Inferior parietal cortex (tissue), 1 donor: ENCODE measurements at regions not wholly inside any gene's neighbourhood (a gene's known extent, or its start where the extent isn't known, plus 50 kb on each side); places are given as distances from the start of the nearest gene placed in this dataset.
A peak's percentile ranks its signal among the peaks of the same experiment; 100 is the strongest.

ENCODE experiments used
- DNase-seq: peaks from one replicate; pipeline ENCODE4 v3.0.0-alpha.2; 2016; ENCODE audit errors: extremely low spot score

DNA sequence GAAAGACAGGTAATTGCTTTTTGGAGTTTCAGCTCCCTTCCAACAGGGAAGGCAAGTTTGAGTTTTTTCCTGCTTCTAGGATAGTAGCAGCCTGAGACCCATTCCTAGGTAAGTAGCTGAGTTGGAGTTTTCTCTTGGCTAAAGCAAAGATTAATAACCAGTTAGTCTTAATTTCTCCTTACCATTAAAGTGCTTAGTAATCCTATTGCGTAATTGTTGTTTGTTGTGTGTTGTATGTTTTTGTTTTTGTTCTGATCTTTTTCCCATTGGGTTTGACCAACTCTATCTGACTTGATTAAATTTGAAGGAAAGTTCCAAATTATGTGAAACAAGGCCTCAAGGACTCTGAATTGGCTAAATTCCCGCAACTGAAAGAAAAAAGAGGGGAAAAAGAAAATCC lies 83.5 kb downstream of the TBX22 start:
- DNase-seq: no peak

DNA sequence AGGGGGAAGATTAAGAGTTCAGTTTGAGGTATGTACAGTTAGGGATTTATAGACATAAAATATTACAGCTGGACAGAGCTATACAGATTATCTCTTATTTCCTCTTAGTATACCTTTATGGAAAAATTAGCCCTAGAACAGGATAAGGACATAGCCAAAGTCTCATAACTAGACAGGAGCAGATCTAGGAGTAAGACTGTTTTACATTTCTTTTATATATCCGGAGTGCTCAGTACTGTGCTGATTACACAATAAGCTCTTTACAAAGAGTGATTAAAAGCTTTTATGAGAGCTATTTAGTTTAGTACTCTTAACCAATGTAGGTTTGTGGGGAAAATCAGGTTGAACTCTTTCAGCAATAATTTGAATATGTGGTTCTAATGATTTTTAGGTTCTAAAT lies 105.8 kb downstream of the TBX22 start:
- DNase-seq: no peak

GRCh38 chrX:80138938-80139337 lies 124.4 kb downstream of the TBX22 start:
- no peak for DNase-seq

DNA sequence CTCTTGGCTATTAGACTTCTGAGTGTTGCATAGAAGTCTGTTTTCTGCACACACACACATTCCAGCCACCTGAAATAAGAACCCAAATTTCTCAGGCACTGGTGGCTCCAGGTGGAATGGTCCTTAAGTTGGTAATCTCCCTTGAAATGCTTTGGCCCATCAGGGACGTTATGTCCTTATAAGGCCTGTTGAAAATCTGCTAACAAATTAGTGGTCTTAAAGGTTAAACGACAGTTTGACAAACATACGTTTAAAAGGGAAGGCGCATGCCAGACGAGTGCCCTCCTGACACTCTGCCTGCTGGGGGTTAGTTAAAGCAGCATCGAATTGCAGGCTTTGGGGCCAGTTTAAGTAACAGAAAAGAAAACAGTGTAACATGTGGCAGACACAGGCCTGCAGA lies 125.0 kb downstream of the TBX22 start:
- no peak for DNase-seq

GRCh38 chrX:80170581-80170980 lies 156.0 kb downstream of the TBX22 start:
- no peak for DNase-seq

- DNase-seq: no peak
Observed at GRCh38 chrX:80173261-80173660, 158.7 kb downstream of the TBX22 start.

GRCh38 chrX:80174925-80175574 lies 160.5 kb downstream of the TBX22 start:
- no peak for DNase-seq

DNA sequence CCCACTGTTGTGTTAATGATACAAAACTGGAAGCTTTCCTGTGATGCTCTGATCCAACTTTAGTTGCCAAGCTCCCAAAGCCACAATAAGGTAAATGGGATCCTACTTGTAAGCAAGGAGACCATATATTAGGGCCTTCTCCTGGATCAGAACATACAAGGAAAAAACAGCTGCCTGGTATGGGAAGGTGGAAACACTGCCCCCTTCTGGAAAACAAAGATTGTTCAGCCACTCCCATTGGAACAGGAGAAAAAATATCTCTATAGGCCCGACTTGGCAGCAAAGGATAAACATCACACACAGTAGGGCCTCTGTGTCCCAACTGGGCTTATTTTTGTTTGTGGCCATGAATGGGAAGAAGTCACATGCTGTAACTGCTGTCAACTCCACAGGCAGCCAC lies 166.5 kb downstream of the TBX22 start:
- DNase-seq: no peak

DNA sequence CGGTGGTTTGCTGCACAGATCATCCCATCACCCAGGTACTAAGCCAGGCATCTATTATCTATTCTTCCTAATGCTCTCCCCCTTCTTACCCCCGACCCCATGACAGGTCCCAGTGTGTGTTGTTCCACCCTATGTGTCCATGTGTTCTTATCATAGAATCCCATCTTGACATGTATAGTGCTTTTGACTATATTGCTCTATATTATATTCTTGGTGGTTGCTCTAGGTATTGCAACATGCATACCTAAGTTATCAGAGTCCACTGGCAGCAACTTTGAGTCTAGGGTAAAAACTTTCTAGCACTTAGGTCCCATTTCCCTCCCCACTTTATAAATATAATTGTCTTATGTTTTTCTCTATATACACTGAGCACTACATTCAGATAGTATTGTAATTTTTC lies 170.3 kb downstream of the TBX22 start:
- no peak for DNase-seq

DNA sequence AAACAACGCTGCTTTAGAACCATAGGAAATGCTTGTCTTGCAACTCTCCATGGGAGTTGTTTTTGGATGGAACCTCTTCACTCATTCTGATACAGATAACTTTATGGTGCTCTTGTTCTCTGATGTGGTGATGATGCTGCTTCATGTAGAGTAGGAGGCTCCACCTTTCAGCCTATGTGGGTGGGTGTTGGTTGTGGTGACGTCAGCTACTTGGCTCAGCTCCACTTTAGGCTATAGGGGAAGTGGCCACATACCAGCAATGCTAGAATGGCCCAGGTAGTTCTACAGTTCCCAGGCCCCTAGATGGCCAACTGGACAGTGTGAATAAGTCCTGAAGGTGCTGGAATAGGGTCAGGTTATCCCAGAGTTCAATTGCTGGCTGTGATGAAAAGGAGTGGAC lies 192.1 kb downstream of the TBX22 start:
- no peak for DNase-seq

GRCh38 chrX:80207327-80207726 lies 192.8 kb downstream of the TBX22 start:
- no peak for DNase-seq

DNA sequence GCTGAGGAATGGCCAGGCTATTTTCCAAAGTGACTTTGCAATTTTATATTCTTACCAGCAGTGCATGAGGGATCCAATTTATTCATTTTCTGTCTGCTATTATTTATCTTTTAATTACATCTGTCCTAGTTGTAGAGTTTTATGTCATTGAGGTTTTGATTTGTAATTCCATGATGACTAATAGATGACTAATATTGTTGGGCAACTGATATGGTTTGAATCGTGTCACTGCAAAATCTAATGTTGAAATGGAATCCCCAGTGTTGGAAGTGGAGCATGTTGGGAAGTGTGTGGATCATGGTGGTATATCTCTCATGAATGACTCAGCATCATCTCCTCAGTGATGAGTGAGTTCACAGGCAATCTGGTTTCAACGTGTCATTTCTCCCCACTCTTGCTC lies 201.5 kb downstream of the TBX22 start:
- no peak for DNase-seq

DNA sequence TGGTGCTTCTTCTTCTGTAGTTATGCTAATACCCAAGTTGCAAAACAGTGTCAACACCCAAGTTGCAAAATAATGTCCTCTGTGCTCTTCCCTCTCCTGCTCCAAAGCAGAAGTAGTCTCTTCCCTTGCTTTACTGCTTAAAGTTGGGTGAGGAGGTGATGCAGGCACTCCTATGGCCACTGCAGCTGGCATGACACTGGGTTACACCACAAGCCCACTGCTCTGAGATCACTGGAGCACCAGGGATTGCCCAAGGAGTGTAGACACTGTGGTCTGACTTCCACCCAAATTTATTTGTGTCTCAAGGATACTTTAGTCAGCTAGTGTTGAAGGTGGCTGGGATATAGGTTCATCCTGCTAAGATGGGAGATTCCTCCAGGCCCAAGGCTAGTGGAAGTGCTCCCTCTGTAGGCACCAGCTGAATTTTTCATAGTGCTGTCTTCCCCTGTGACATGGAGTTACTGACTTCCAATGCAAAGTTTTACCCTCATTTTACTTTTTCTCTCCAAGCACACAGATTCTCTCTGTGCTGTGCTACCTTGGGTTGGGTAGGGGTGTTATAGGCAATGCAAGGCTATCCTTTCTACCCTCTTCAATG lies 196.2 kb upstream of the TENT5D start:
- no peak for DNase-seq

GRCh38 chrX:80229626-80230025 lies 190.6 kb upstream of the TENT5D start:
- DNase-seq: no peak

DNA sequence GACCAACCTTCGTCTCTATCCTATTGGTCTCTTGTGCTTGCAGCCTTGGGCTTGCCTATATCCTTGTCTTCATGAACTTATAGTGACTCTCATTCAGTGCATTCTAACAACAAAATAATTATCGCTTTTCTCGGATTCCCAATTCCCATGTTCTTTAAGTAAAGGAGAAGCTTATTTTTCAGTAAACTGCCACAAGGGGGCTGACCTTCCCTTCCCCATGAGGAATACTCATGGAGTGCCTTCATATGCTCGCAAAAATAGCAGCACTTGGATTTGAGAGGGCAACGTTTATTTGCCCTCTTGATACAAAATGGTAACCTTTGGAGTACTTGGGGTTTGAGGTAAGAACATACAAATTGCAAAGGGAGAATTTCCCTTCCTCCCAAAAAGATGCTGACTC lies 183.2 kb upstream of the TENT5D start:
- no peak for DNase-seq

DNA sequence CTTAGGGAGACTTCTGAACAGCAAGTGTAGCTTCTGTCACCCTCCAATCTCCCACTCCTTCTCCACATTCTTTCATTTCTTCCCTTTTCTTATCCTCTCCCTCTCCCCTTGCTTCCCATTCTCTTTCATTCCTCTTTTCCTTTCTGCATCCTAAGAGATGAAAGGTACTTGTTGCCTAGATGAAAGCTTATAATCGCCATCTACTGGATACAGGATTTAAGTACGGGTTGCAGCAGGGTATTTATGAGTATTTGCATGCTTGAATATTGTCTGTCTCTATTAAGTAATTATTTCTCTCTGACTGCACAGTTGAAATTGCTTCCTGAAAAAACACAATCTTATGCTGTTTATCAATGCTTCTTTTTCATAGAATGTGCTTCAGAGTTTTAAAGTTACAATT lies 174.0 kb upstream of the TENT5D start:
- no peak for DNase-seq

GRCh38 chrX:80266287-80266686 lies 154.0 kb upstream of the TENT5D start:
- DNase-seq: no peak

GRCh38 chrX:80266979-80267378 lies 153.3 kb upstream of the TENT5D start:
- DNase-seq: no peak

DNA sequence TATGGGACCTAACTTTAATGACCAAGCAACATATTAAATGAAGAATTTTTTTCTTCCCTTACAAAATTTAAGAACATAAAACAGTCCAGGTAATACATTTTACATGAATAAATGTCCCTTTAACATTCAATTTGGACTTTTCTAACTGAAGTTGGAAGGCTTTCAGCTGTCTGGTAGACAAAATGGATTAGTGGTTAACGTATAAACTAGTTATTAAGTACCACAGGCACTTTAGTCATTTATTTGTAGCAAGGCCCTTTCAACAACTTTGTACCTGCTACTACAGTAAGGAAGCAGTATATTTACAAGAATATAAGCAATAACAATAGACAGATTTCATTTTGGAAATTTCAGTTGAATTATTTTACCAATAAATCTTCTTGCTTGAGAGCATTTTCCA lies 152.5 kb upstream of the TENT5D start:
- no peak for DNase-seq

DNA sequence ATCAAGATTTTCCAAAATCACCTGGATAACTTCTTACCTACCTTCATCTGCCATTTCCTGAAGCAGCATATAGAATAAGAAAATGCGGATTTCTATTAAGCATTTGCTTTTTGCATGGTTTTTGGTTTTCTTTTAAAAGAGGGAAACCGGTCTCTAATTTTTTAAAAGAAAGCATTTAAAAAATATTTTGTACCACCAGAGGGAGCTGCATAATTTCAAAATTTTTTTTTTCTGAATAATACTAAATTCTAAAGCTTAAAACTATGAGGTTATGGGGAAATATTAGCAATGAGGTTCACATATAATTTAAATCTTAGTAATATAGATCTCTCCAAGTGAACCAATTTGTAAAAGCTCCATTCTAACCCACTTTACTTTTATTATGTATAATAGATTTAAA lies 137.7 kb upstream of the TENT5D start:
- peak; percentile 5 for DNase-seq

GRCh38 chrX:80285131-80285773 lies 135.0 kb upstream of the TENT5D start:
- no peak for DNase-seq

DNA sequence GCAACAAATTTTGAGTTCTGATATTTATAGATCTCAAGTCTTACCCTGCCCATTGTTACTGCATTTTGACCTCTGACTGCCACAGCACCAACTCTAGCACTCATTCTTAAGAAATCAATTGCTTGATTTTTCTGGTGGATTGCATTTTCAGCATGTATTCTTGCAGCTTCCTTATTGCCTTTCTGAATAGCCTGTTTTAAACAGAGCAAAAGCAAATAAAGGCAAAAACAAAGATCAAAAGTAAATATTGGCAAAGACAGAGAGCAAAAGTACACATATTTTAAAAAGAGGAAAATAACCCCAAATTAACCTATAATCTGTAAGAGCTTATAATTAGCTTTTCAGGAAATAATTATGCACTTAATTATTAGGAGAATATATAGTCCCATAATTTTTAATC lies 129.4 kb upstream of the TENT5D start:
- DNase-seq: no peak

DNA sequence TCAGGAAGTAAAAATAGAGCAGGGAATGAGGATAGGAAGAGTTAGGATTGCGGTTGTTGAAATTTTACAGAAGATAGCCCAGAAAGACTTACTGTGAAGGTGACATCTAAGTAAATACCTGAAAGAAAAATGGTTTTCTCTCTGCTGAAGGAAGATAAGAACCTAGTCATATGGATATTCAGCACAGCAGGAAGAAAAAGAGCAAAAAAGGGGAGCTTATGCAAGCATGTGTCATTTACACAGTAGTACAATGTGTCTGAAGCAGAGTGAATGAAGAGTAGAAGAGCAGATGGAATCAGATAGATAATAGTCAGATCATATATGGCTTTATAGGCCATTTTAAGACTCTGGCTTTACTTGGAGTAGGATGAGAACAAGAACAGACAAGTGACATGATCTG lies 126.9 kb upstream of the TENT5D start:
- no peak for DNase-seq

DNA sequence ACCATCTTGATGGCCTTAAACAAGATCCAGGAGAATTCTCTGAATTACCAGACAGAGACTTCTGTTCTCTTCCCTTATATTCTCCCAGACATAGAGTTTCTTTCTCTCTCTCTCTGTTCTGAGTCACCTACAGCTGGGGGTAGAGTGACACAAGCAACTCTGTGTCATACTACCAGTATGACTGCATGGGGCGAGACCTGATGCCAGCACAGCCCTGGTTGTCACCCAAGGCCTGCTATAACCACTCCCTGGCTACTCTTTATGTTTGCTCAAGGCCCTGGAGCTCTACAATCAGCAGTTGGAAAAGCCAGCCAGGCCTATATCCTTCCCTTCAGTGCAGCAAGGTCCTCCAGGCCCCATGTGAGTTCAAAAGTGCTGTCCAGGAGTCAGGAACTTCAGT lies 114.2 kb upstream of the TENT5D start:
- DNase-seq: no peak
